ENCODE measurements at regions not wholly inside any gene's neighbourhood (a gene's known extent, or its start where the extent isn't known, plus 50 kb on each side); places are given as distances from the start of the nearest gene placed in this dataset.

GRCh38 chr14:55979096-55979495, 139.1 kb upstream of the PELI2 start:
- TF ChIP-seq CTCF (IDR thresholded peaks at IDR 0.05), result no peak
- no peak for TF ChIP-seq POLR2A (IDR thresholded peaks at IDR 0.05)

All from uterus (tissue), 2 donors.